GM13977 (cell line): ENCODE measurements at regions not wholly inside any gene's neighbourhood (a gene's known extent, or its start where the extent isn't known, plus 50 kb on each side); places are given as distances from the start of the nearest gene placed in this dataset.

Experiments
- DNase-seq: peaks from one replicate; pipeline ENCODE4 v3.0.0; 2012; ENCODE audit warnings: low spot score
- in situ Hi-C: fragments of 300-500 bp; cut with MboI; formaldehyde crosslinking; loops from one replicate; pipeline ENCODE4 v1.12.0; 2022; ENCODE audit warnings: low sequenced_read_pairs, low pct_unique_long_range_greater_than_20kb, mixed read lengths, inconsistent platforms; ENCODE audit not compliant: unreplicated experiment
- TF ChIP-seq, protein P1 (sequence below): IDR thresholded peaks from 2 replicates; pipeline ENCODE4 v1.5.1; 2012; ENCODE audit warnings: mild to moderate bottlenecking, control low read depth; ENCODE audit not compliant: insufficient read depth; ENCODE audit errors: extremely low read depth, missing control alignments

DNA sequence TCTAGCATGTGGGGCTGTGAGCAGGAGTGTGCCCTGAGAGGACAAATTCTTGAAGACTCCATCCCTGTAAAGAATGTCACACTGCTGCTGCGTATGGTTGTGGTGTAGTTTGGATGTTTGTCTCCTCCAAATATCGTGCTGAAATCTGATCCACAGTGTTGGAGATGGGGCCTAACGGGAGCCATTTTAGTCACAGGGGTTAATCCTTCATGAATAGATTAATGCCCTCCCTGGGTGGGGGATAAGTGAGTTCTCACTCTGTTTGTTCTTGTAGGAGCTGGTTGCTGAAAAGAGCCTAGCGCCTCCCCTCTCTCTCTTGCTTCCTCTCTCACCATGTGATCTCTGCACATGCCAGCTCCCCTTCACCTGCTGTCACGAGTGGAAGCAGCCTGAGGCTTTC lies 94.5 kb upstream of the VASH1 start:
- in situ Hi-C loops, result no loop called here
- no peak for DNase-seq
- TF ChIP-seq, protein P1, sequence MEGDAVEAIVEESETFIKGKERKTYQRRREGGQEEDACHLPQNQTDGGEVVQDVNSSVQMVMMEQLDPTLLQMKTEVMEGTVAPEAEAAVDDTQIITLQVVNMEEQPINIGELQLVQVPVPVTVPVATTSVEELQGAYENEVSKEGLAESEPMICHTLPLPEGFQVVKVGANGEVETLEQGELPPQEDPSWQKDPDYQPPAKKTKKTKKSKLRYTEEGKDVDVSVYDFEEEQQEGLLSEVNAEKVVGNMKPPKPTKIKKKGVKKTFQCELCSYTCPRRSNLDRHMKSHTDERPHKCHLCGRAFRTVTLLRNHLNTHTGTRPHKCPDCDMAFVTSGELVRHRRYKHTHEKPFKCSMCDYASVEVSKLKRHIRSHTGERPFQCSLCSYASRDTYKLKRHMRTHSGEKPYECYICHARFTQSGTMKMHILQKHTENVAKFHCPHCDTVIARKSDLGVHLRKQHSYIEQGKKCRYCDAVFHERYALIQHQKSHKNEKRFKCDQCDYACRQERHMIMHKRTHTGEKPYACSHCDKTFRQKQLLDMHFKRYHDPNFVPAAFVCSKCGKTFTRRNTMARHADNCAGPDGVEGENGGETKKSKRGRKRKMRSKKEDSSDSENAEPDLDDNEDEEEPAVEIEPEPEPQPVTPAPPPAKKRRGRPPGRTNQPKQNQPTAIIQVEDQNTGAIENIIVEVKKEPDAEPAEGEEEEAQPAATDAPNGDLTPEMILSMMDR, result no peak

DNA sequence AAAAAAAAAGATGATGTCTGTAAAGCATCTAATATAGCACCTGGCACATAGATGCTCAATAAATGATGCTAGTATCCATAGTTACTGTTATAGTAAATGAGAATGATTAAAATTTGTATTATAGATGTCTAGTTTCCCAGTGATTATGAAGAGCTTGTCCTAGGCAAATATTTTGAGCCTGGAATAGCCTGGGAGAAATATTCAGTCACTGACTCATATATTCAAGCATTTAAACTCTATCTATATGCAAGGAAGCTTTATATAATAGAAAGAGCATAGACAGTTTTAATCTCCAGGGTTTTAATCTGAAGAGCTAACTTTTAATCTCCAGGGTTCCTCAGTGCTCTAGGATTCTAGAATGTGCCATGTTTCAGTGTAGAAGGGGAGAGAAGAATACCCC lies 91.5 kb upstream of the VASH1 start:
- TF ChIP-seq, protein P1, result no peak
- in situ Hi-C loops, result no loop called here
- no peak for DNase-seq

DNA sequence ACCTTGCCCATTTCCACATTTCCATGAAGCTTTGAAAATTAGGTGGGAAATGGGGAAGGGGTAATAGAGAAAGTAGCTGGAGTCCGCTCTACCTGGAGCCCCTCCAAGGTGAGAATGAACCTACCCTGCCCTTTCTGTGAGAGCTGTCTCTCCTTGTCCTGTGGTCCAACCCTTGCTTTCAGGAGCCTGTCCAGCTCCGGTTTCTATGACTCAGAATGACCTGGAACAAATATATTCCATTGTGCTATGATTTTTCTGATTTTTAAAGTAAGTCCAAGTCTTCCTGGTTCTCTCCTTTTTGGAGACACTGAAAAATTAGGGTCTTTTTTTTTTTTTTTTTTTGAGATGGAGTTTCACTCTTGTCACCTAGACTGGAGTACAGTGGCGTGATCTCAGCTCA lies 89.1 kb upstream of the VASH1 start:
- TF ChIP-seq, protein P1, result no peak
- in situ Hi-C loops, result no loop called here
- DNase-seq, result no peak

DNA sequence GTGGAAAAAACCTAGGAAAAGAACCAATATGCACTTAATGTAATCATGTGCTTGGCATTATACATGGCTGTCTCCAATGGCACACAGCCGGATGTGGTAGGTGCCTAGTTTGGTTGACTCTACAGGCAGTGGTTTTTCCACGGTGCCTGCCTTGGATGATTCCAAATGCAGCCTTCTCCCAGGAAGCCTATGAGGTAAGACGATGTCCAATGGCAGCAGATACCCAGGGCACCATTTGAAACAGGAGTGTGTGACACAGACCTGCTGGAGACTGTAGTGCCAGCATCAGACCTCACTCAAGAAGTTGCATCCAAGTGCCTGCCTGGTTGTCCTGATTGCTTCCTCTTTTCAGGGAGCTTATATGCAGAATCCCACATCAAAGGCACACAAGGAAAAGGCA lies 88.0 kb upstream of the VASH1 start:
- TF ChIP-seq, protein P1, result no peak
- in situ Hi-C loops, result no loop called here
- no peak for DNase-seq

DNA sequence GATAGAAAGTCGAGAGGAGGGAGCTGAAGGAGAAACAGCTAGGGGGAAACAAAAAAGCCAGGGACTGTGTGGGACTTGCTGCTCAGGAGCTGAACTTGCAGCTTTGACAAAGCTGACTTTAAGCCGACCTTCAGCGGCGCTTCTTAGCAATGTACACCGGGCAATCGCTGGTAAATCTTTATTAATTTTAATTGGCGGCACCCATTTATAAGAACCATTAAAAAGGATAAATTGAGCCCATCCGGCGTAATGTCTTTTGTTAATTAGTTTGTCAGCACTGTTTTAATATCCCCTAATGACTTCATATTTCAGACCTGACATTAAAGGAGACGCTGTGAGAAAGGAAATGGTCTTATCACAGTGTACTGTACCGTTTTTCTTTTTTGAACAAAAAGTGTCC lies 86.2 kb upstream of the VASH1 start:
- no peak for DNase-seq
- in situ Hi-C loops, result no loop called here
- TF ChIP-seq, protein P1, result no peak

DNA sequence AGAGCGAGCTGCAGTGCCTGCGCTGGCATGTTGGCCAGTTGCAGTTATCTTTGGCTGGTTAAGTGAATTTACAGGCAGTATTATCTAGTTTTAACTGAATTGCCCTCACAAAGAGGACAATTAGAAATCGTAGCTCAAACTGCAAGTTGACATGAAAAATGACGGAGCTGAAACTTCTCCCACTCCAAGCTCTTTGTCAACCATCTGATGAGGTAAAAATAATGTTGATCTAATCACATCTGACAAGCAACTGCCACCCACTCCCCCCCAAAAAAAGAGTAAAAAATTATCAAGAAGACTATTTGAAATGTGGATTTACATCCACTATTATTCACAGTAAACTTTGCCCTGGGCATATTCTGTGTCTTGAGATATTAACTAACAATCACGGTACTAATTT lies 84.7 kb upstream of the VASH1 start:
- DNase-seq, result no peak
- in situ Hi-C loops, result no loop called here
- TF ChIP-seq, protein P1, result no peak

DNA sequence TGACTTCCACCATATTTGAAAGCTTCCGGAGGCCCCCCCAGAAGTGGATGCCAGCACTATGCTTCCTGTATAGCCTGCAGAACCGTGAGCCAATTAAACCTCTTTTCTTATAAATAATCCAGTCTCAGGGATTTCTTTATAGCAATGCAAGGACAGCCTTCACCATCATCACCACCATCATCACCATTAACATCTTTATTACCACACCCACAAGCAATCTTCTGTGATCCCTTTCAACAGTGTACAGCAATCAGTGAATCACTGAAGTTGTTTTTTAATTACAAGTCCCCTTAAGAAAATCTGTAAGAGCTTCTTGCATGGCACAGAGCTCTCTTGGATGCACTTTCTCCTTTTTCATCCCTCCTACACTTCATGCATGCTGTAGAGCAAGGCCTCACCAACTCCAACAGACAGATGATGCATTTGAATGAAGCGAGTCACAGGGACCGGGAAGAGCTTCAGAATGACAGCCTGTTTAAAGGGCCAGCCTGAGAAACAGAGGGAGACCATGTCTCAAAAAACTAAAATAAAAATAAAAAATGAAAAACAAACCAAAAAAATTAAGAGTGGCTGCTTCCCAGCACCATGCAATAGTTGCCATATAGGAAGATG lies 83.6 kb upstream of the VASH1 start:
- DNase-seq, result no peak
- TF ChIP-seq, protein P1, result no peak
- in situ Hi-C loops, result no loop called here
